Esophagus muscularis mucosa (tissue), 4 donors: ENCODE measurements at regions not wholly inside any gene's neighbourhood (a gene's known extent, or its start where the extent isn't known, plus 50 kb on each side); places are given as distances from the start of the nearest gene placed in this dataset.

Source experiments
- DNase-seq: peaks from one replicate; pipeline ENCODE4 v3.0.0-alpha.2; 2017; ENCODE audit errors: extremely low spot score
- H3K27ac ChIP-seq, 4 donors: fragments of 200-600 bp; sonication (generic); replicated peaks in 1 of 4; 1 replicate in 3 of 4; 2 replicates in 1 of 4; pipeline ENCODE4 v1.5.1; 2016 to 2019; ENCODE audit warnings: mild to moderate bottlenecking in 1 of 4
- H3K27me3 ChIP-seq, 4 donors: fragments of 200-600 bp; sonication (generic); one replicate each; pipeline versions ENCODE4 v1.5.1 to v1.6.0; 2016 to 2019
- H3K36me3 ChIP-seq, 4 donors: fragments of 200-600 bp; sonication (generic); one replicate each; pipeline ENCODE4 v1.5.1; 2016 to 2019
- H3K4me1 ChIP-seq, 4 donors: fragments of 200-600 bp; sonication (generic); one replicate each; pipeline ENCODE4 v1.5.1; 2016 to 2019
- H3K4me3 ChIP-seq, 4 donors: fragments of 200-600 bp; sonication (generic); 1 replicate in 2 of 4; 2 replicates in 2 of 4; pipeline ENCODE4 v1.5.1; 2016 to 2019; ENCODE audit warnings: mild to moderate bottlenecking in 4 of 4, moderate library complexity in 1 of 4
- H3K9me3 ChIP-seq, 4 donors: fragments of 200-600 bp; sonication (generic); 1 replicate in 3 of 4; 2 replicates in 1 of 4; pipeline ENCODE4 v1.5.1; 2016 to 2019
- CTCF ChIP-seq, 3 experiments: fragments of 200-600 bp in 2 of 3; fragments of 450-650 bp in 1 of 3; sonication (generic) in 2 of 3; IDR thresholded peaks; one replicate each; pipeline ENCODE4 v1.5.1; 2017 to 2019; ENCODE audit warnings: antibody characterized with exemption in 3 of 3, mild to moderate bottlenecking in 2 of 3, moderate library complexity in 1 of 3
- EP300 ChIP-seq: sonication (generic); formaldehyde crosslinking; IDR thresholded peaks from one replicate; pipeline ENCODE4 v1.6.1; 2017; ENCODE audit warnings: antibody characterized with exemption
- POLR2A ChIP-seq: fragments of 450-650 bp; IDR thresholded peaks from one replicate; pipeline ENCODE4 v1.6.1; 2017; ENCODE audit warnings: antibody characterized with exemption, moderate library complexity, mild to moderate bottlenecking, low read depth
- POLR2AphosphoS5 ChIP-seq, 2 donors: sonication (generic); formaldehyde crosslinking; IDR thresholded peaks; one replicate each; pipeline ENCODE4 v1.6.1; 2017; ENCODE audit warnings: antibody characterized with exemption in 2 of 2
- WGBS: methylation state at CpG from one replicate; pipeline ENCODE4 v1.1.5; 2018; 5-methylcytosine and 5-hydroxymethylcytosine counted together
- intact Hi-C: fragments of 100-400 bp; cut with DNase I; formaldehyde crosslinking; loops from one replicate; pipeline ENCODE4 v1.15.1; 2023

GRCh38 chr18:11498821-11499220, 110.6 kb upstream of the SLC35G4 start:
- H3K4me1 ChIP-seq: peaks cover 0 to 8% (median 5%) of the 10 kb centered on the region in 4 donors
- H3K27me3 ChIP-seq: no peaks in the 10 kb centered on the region
- H3K9me3 ChIP-seq: no peaks in the 10 kb centered on the region
- TF ChIP-seq EP300 (no peak), CTCF (IDR thresholded peaks at IDR 0.05) (no peak), POLR2AphosphoS5 (IDR thresholded peaks at IDR 0.05) (no peak), POLR2A (no peak)
- H3K4me3 ChIP-seq: no peak overlapping the region
- DNase-seq: no peak
- H3K27ac ChIP-seq: no peak overlapping the region
- no peaks in the 10 kb centered on the region for H3K36me3 ChIP-seq
- intact Hi-C loops: no loop called here
- WGBS: 74% methylated on average over 1 of the region's 1 CpG

DNA sequence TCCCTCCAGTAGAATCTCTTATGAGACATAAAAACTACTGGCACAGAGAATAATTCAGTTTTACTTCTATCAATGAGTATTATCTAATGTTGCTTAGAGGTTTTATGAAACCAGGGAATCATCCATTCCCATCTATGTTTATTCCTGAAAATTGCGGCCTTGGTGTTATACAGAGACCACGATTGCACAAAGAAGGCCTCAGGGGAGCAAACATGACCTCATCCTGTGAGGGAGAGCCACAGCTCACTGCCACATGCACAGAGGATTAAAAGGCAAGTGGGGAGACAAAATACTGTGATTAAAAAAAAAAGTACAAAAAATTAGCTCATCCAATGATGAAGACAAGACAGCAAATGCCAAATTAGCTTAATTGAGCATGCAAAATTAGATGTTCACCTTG, 111.8 kb upstream of the SLC35G4 start:
- 66% methylated on average over 2 of the region's 2 CpGs for WGBS
- H3K27ac ChIP-seq: no peak overlapping the region
- no peaks in the 10 kb centered on the region for H3K9me3 ChIP-seq
- H3K4me1 ChIP-seq: peaks cover 0 to 8% (median 5%) of the 10 kb centered on the region in 4 donors
- DNase-seq: no peak
- intact Hi-C loops: no loop called here
- no peak overlapping the region for H3K4me3 ChIP-seq
- no peaks in the 10 kb centered on the region for H3K27me3 ChIP-seq
- TF ChIP-seq EP300: no peak
- no peak for TF ChIP-seq POLR2A
- TF ChIP-seq POLR2AphosphoS5 (IDR thresholded peaks at IDR 0.05): no peak
- no peak for TF ChIP-seq CTCF (IDR thresholded peaks at IDR 0.05)
- no peaks in the 10 kb centered on the region for H3K36me3 ChIP-seq

DNA sequence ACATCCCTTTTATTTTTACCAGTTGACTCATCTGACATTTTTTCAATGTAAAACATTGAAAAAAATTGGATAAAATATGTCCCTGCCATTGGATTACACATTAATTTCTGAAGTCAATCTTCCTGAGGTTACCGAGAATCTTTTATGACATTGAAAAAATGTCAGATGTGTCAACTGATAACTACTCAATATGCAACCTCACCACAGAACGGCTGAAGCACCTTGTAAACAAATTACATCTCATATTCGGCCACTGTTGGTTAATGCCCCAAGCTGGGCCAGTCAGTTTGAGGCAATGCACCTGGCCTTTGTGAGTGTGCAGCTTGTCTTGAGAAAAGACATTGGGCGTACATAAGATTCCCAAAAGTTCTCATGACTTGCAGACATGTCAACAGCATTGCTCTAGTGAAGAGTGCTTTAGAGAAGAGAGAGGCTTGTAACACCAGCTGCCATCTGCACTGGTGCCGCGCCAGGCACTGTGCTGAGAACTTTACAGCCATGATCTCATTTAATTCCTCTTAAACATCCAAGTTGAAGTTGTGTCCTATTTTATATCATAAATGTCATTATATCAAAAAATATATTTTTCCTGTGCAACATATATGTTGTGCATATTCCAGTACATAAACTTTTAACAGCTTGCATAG, 112.7 kb upstream of the SLC35G4 start:
- H3K4me3 ChIP-seq: no peak overlapping the region
- H3K27me3 ChIP-seq: no peaks in the 10 kb centered on the region
- peaks cover 0 to 8% (median 5%) of the 10 kb centered on the region in 4 donors for H3K4me1 ChIP-seq
- H3K9me3 ChIP-seq: no peaks in the 10 kb centered on the region
- 83% methylated on average over 6 of the region's 6 CpGs for WGBS
- no peaks in the 10 kb centered on the region for H3K36me3 ChIP-seq
- TF ChIP-seq POLR2AphosphoS5 (IDR thresholded peaks at IDR 0.05): no peak
- TF ChIP-seq POLR2A: no peak
- DNase-seq: no peak
- H3K27ac ChIP-seq: no peak overlapping the region
- intact Hi-C loops: no loop called here

DNA sequence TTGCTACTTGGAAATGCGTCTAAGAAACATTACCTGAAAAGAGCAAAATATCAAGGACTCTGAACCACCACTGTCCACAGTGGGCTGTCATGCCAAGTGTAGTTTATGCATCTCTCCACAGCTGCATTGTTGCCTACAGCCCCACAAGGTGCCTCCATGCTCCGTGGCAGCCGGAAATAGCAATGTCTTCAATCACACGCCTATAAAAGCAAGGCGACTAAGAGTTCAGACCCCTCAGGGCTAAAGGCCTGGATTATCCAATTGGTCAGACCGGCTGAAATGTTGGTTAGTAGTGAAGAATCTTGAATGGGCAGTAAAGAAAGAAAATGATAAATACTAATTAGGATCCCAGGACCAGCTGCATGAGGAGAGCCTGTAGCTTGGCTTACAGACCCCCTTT, 114.0 kb upstream of the SLC35G4 start:
- no peaks in the 10 kb centered on the region for H3K27me3 ChIP-seq
- DNase-seq: no peak
- intact Hi-C loops: no loop called here
- H3K36me3 ChIP-seq: no peaks in the 10 kb centered on the region
- H3K27ac ChIP-seq: no peak overlapping the region
- H3K9me3 ChIP-seq: no peaks in the 10 kb centered on the region
- 73% methylated on average over 6 of the region's 6 CpGs for WGBS
- H3K4me1 ChIP-seq: peaks cover 0 to 3% (median 2%) of the 10 kb centered on the region in 4 donors
- no peak for TF ChIP-seq POLR2A
- no peak for TF ChIP-seq EP300
- TF ChIP-seq CTCF (IDR thresholded peaks at IDR 0.05): no peak
- no peak for TF ChIP-seq POLR2AphosphoS5 (IDR thresholded peaks at IDR 0.05)
- H3K4me3 ChIP-seq: no peak overlapping the region

- no peaks in the 10 kb centered on the region for H3K36me3 ChIP-seq
- H3K9me3 ChIP-seq: no peaks in the 10 kb centered on the region
- no peak for DNase-seq
- H3K27ac ChIP-seq: no peak overlapping the region
- H3K4me1 ChIP-seq: no peaks in the 10 kb centered on the region
- H3K27me3 ChIP-seq: no peaks in the 10 kb centered on the region
- TF ChIP-seq POLR2AphosphoS5 (IDR thresholded peaks at IDR 0.05) (no peak), CTCF (IDR thresholded peaks at IDR 0.05) (no peak)
- H3K4me3 ChIP-seq: no peak overlapping the region
- intact Hi-C loops: no loop called here
These were observed 115.3 kb upstream of the SLC35G4 start for GRCh38 chr18:11494107-11494506.
